Thyroid gland (tissue), 4 donors: ENCODE measurements at regions not wholly inside any gene's neighbourhood (a gene's known extent, or its start where the extent isn't known, plus 50 kb on each side); places are given as distances from the start of the nearest gene placed in this dataset.

Experiments used
- DNase-seq, 2 donors: peaks; one replicate each; pipeline ENCODE4 v3.0.0-alpha.2; 2019
- H3K27ac ChIP-seq, 3 donors: fragments of 200-600 bp; sonication (generic); 1 replicate in 2 of 3; 2 replicates in 1 of 3; pipeline ENCODE4 v1.5.1; 2016 to 2019; ENCODE audit warnings: mild to moderate bottlenecking in 1 of 3, moderate library complexity in 1 of 3
- H3K27me3 ChIP-seq: fragments of 200-600 bp; sonication (generic); one replicate; pipeline ENCODE4 v1.5.1; 2019
- H3K36me3 ChIP-seq, 2 donors: fragments of 200-600 bp; sonication (generic); one replicate each; pipeline ENCODE4 v1.5.1; 2016 to 2019
- H3K4me1 ChIP-seq, 2 donors: fragments of 200-600 bp; sonication (generic); one replicate each; pipeline ENCODE4 v1.5.1; 2017 to 2019
- H3K4me3 ChIP-seq, 3 donors: fragments of 200-600 bp; sonication (generic); replicated peaks in 1 of 3; 1 replicate in 2 of 3; 2 replicates in 1 of 3; pipeline ENCODE4 v1.5.1; 2016; ENCODE audit warnings: mild to moderate bottlenecking in 1 of 3
- H3K9me3 ChIP-seq: fragments of 200-600 bp; sonication (generic); one replicate; pipeline ENCODE4 v1.5.1; 2017
- POLR2A ChIP-seq, 2 donors: fragments of 450-650 bp; IDR thresholded peaks; one replicate each; pipeline ENCODE4 v1.6.1; 2017; ENCODE audit warnings: antibody characterized with exemption in 2 of 2, mild to moderate bottlenecking in 2 of 2, moderate library complexity in 1 of 2
- WGBS, 2 donors: methylation state at CpG; one replicate each; pipeline ENCODE4 v1.1.5; 2017; 5-methylcytosine and 5-hydroxymethylcytosine counted together
- intact Hi-C: fragments of 100-400 bp; cut with DNase I; formaldehyde crosslinking; loops from one replicate; pipeline ENCODE4 v1.15.1; 2023
- TF ChIP-seq, protein P1 (sequence below), 6 experiments: fragments of 200-600 bp in 3 of 6; fragments of 450-650 bp in 3 of 6; sonication (generic) in 3 of 6; IDR thresholded peaks; one replicate each; pipeline ENCODE4 v1.5.1; 2016 to 2019; ENCODE audit warnings: antibody characterized with exemption in 6 of 6, mild to moderate bottlenecking in 2 of 6, inconsistent platforms in 1 of 6, moderate library complexity in 1 of 6

DNA sequence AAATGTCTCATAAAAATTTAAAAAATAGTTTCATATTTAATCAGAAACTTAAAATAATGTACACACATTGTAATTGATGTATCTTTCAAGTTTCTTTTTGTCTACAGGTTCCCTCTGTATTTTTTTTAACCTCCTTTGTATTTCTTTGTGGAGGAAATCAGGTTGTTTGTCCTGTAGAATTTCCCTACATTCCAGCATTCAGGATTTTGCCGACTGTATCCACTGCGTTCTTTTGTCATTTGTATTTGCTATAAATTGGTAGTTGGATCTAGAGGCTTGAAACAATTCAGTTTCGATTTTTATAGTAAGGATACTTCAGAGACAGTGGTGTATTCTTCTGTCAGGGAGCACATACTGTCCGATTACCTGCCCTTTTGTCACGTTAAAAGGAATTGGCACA lies 367.2 kb downstream of the SOX2 start:
- no peaks in the 10 kb centered on the region for H3K36me3 ChIP-seq
- H3K27me3 ChIP-seq: no peaks in the 10 kb centered on the region
- H3K4me1 ChIP-seq: no peaks in the 10 kb centered on the region
- TF ChIP-seq, protein P1, sequence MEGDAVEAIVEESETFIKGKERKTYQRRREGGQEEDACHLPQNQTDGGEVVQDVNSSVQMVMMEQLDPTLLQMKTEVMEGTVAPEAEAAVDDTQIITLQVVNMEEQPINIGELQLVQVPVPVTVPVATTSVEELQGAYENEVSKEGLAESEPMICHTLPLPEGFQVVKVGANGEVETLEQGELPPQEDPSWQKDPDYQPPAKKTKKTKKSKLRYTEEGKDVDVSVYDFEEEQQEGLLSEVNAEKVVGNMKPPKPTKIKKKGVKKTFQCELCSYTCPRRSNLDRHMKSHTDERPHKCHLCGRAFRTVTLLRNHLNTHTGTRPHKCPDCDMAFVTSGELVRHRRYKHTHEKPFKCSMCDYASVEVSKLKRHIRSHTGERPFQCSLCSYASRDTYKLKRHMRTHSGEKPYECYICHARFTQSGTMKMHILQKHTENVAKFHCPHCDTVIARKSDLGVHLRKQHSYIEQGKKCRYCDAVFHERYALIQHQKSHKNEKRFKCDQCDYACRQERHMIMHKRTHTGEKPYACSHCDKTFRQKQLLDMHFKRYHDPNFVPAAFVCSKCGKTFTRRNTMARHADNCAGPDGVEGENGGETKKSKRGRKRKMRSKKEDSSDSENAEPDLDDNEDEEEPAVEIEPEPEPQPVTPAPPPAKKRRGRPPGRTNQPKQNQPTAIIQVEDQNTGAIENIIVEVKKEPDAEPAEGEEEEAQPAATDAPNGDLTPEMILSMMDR (IDR thresholded peaks at IDR 0.05): no peak
- no peak for TF ChIP-seq POLR2A (IDR thresholded peaks at IDR 0.05)
- intact Hi-C loops: no loop called here
- DNase-seq: no peak
- H3K9me3 ChIP-seq: no peaks in the 10 kb centered on the region
- H3K27ac ChIP-seq: no peak overlapping the region
- 77 to 79% methylated on average over 5 of the region's 5 CpGs for WGBS, 2 donors
- no peak overlapping the region for H3K4me3 ChIP-seq

DNA sequence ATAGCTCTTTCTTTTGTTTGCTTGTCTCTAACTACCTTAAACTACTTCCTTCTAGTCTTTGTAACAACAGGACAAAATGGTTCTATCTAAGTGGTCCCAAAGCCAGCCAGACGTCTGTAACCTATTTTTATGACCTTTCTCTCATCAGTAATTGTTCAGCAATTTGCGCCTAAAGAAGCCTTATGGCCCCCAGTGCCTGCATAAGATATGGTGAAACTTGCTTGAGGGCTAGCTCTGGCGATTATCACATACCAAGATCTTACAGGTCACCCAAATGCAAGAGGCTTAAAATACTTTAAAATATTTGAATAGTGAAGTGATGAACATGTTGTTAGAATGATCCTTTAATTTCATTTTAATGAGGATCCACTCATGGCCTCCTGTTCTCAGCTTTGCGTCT lies 369.4 kb downstream of the SOX2 start:
- Histone ChIP-seq H3K27me3 (no peaks in the 10 kb centered on the region), H3K9me3 (no peaks in the 10 kb centered on the region), H3K27ac (no peak overlapping the region), H3K4me1 (no peaks in the 10 kb centered on the region), H3K4me3 (no peak overlapping the region), H3K36me3 (no peaks in the 10 kb centered on the region)
- DNase-seq: no peak
- TF ChIP-seq POLR2A (IDR thresholded peaks at IDR 0.05): no peak
- TF ChIP-seq, protein P1 (IDR thresholded peaks at IDR 0.05): no peak
- intact Hi-C loops: no loop called here
- 77 to 78% methylated on average over 4 of the region's 4 CpGs for WGBS, 2 donors

DNA sequence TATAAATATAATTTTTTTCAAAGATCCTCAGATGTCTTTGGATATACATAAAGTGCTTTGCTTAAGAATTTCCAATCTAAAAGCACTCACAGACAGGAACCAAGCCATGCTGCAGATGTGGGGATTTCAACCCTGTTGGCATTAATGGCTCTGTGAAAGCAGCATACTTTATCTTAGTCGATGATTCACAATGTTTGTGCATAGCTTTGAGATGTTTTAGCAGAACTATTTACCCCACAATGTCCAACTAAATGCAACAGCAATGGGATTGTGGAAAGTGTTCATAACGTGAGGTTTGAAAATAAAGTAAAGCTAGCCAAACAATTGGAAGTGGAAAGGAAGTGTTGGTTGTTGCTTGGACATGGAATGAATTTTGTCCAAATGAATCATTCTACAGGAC lies 371.4 kb downstream of the SOX2 start:
- no peaks in the 10 kb centered on the region for H3K27me3 ChIP-seq
- no peaks in the 10 kb centered on the region for H3K36me3 ChIP-seq
- H3K27ac ChIP-seq: no peak overlapping the region
- DNase-seq: no peak
- TF ChIP-seq, protein P1 (IDR thresholded peaks at IDR 0.05): no peak
- no peak for TF ChIP-seq POLR2A (IDR thresholded peaks at IDR 0.05)
- H3K4me1 ChIP-seq: peaks cover 0 to 3% of the 10 kb centered on the region in 2 donors
- intact Hi-C loops: no loop called here
- WGBS, 2 donors: 55 to 61% methylated on average over 2 of the region's 2 CpGs
- H3K4me3 ChIP-seq: no peak overlapping the region
- H3K9me3 ChIP-seq: no peaks in the 10 kb centered on the region

DNA sequence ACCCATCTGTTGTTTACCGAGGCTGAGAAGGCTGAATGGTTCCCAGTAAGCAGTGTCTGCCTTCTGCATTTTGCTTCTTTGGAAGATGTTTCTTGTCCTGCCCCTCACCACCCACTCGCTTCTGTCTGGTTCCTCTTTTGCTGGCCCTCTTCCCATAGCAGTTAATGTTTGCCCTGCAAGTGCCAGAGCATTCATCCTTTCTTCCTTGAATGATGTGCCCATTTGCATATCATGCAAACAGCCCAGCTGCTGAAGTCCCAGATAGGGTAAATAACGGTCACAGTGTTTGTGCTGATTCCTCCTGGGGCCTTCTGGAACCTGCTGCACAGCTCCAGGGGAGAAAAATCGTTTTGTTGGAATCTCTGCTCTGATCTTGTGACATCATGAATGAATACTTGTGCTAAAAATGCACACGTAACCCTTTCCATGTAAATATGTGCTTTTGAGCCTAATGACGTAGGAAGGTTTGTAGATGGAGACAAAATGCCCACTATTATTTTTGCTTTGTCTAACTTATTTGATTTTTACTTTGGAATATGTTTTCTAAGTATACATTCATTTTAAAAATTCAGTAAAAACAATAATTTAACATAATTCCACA lies 381.0 kb downstream of the SOX2 start:
- DNase-seq: no peak
- Histone ChIP-seq H3K27me3 (no peaks in the 10 kb centered on the region), H3K9me3 (no peaks in the 10 kb centered on the region), H3K4me1 (no peaks in the 10 kb centered on the region), H3K36me3 (no peaks in the 10 kb centered on the region), H3K27ac (no peak overlapping the region), H3K4me3 (no peak overlapping the region)
- 40 to 51% methylated on average over 6 of the region's 6 CpGs for WGBS, 2 donors
- intact Hi-C loops: no loop called here
- TF ChIP-seq, protein P1 (IDR thresholded peaks at IDR 0.05): no peak
- no peak for TF ChIP-seq POLR2A (IDR thresholded peaks at IDR 0.05)

DNA sequence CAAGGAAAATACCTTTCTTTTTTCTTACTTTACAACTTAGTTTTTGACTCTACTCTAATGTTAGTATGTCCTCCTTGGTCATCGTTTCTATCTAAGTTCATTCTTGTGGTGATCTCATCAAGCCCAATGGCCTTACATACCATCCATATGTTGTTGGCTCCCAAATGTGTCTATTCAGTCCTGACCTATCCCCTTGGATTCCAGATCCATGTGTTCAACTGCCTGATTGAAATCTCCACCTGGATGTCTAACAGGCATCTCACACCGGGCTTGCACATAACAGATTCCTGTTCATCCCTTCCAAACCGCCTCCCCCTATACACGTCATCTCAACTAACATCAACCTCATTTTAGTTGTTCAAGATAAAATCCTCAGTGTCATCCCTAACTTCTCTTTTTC lies 382.6 kb downstream of the SOX2 start:
- no peak overlapping the region for H3K27ac ChIP-seq
- H3K4me1 ChIP-seq: no peaks in the 10 kb centered on the region
- no peak for DNase-seq
- TF ChIP-seq, protein P1 (IDR thresholded peaks at IDR 0.05): no peak
- no peak for TF ChIP-seq POLR2A (IDR thresholded peaks at IDR 0.05)
- whole genome bisulfite sequencing, 2 donors: 94 to 97% methylated on average over 4 of the region's 4 CpGs
- H3K36me3 ChIP-seq: no peaks in the 10 kb centered on the region
- no peaks in the 10 kb centered on the region for H3K9me3 ChIP-seq
- intact Hi-C loops: no loop called here
- H3K27me3 ChIP-seq: no peaks in the 10 kb centered on the region
- H3K4me3 ChIP-seq: no peak overlapping the region
